Endothelial cell of umbilical vein (primary cell): ENCODE measurements at regions not wholly inside any gene's neighbourhood (a gene's known extent, or its start where the extent isn't known, plus 50 kb on each side); places are given as distances from the start of the nearest gene placed in this dataset.

Source experiments
- BruUV-seq: library from RNA; stranded (reverse); fragments of 400-500 nt; replicated peaks from 2 replicates; lab custom pipeline; 2021; lab: Mats Ljungman, UMichigan
- CTCF ChIA-PET: fragments of 300-600, 350-600 bp; sonication (Branson Sonifier 250); formaldehyde crosslinking; loops from one replicate; lab custom pipeline; 2021; ENCODE audit warnings: antibody characterized with exemption, inconsistent platforms; lab: Charles Lee
- POLR2A ChIA-PET: fragments of 300-600, 350-600 bp; sonication (Branson Sonifier 250); formaldehyde crosslinking; loops from one replicate; lab custom pipeline; 2021; ENCODE audit warnings: antibody characterized with exemption, inconsistent platforms; lab: Charles Lee
- DNase-seq: peaks from one replicate; pipeline ENCODE4 v3.0.0-alpha.2; 2011; ENCODE audit warnings: low read depth, low spot score
- FAIRE-seq: peaks from 2 replicates; lab custom pipeline; 2011; peaks lifted over from hg19 to GRCh38; lab: Jason Lieb, UNC
- H2AFZ ChIP-seq: 2 replicates; pipeline ENCODE4 v1.6.0; 2012; ENCODE audit warnings: low read depth, low read length, control low read depth, inconsistent platforms
- H3K27ac ChIP-seq: 2 replicates; pipeline ENCODE4 v1.5.1; 2011; ENCODE audit warnings: low read depth, mild to moderate bottlenecking, control low read depth, low read length, moderate library complexity; ENCODE audit not compliant: insufficient read depth
- H3K27me3 ChIP-seq, 2 experiments: 2 replicates each; pipeline versions ENCODE4 v1.6.0 to v1.6.1; 2011; ENCODE audit warnings: low read length in 2 of 2, mixed read lengths in 1 of 2; ENCODE audit not compliant: control insufficient read depth in 2 of 2, insufficient read depth in 2 of 2
- H3K36me3 ChIP-seq, 2 experiments: 2 replicates in 1 of 2; 3 replicates in 1 of 2; pipeline ENCODE4 v1.5.1; 2011; ENCODE audit warnings: low read length in 2 of 2, mild to moderate bottlenecking in 1 of 2, moderate library complexity in 1 of 2; ENCODE audit not compliant: control insufficient read depth in 2 of 2, insufficient read depth in 2 of 2; ENCODE audit errors: extremely low read depth in 1 of 2
- H3K4me1 ChIP-seq: 3 replicates; pipeline ENCODE4 v1.5.1; 2011; ENCODE audit warnings: mild to moderate bottlenecking, low read length; ENCODE audit not compliant: control insufficient read depth, insufficient read depth; ENCODE audit errors: extremely low read depth
- H3K4me2 ChIP-seq: 2 replicates; pipeline ENCODE4 v1.6.1; 2011; ENCODE audit warnings: low read length, control low read depth, mixed read lengths; ENCODE audit not compliant: insufficient read depth
- H3K4me3 ChIP-seq, 3 experiments: fragments of 200-600 bp in 1 of 3; sonication (generic), shearing (Covaris generic) in 1 of 3; replicated peaks in 1 of 3; 2 replicates each; pipeline ENCODE4 v1.5.1; 2011 to 2016; ENCODE audit warnings: control low read depth in 3 of 3, low read length in 3 of 3, mild to moderate bottlenecking in 2 of 3, inconsistent platforms in 1 of 3, low read depth in 1 of 3, moderate library complexity in 1 of 3; ENCODE audit not compliant: insufficient read depth in 1 of 3
- H3K79me2 ChIP-seq: 2 replicates; pipeline ENCODE4 v1.6.0; 2012; ENCODE audit warnings: low read length, inconsistent platforms; ENCODE audit not compliant: control insufficient read depth, insufficient read depth
- H3K9ac ChIP-seq: replicated peaks from 2 replicates; pipeline ENCODE3; 2011; ENCODE audit warnings: low read length, control low read depth; ENCODE audit not compliant: insufficient read depth; ENCODE audit errors: extremely low read depth
- H3K9me1 ChIP-seq: replicated peaks from 3 replicates; pipeline ENCODE4 v1.6.0; 2011; ENCODE audit warnings: mild to moderate bottlenecking, low read length; ENCODE audit not compliant: control insufficient read depth, insufficient read depth; ENCODE audit errors: extremely low read depth
- H3K9me3 ChIP-seq: replicated peaks from 2 replicates; pipeline ENCODE4 v1.5.1; 2012; ENCODE audit warnings: low read length, inconsistent platforms; ENCODE audit not compliant: control insufficient read depth, insufficient read depth
- H4K20me1 ChIP-seq: replicated peaks from 2 replicates; pipeline ENCODE3; 2011; ENCODE audit warnings: mild to moderate bottlenecking, low read length; ENCODE audit not compliant: control insufficient read depth, insufficient read depth; ENCODE audit errors: extremely low read depth
- CTCF ChIP-seq, 2 donors: IDR thresholded peaks; 1 replicate in 1 of 2; 2 replicates in 1 of 2; pipeline ENCODE4 v1.5.1; 2011; ENCODE audit warnings: low read length in 2 of 2, mild to moderate bottlenecking in 2 of 2, moderate library complexity in 2 of 2, control low read depth in 1 of 2, inconsistent platforms in 1 of 2, low read depth in 1 of 2; ENCODE audit not compliant: insufficient read depth in 1 of 2; ENCODE audit errors: extremely low read depth in 1 of 2
- EZH2 ChIP-seq: IDR thresholded peaks from 2 replicates; pipeline ENCODE4 v1.6.1; 2012; ENCODE audit warnings: borderline replicate concordance, low read depth, mild to moderate bottlenecking, moderate library complexity, low read length, inconsistent platforms; ENCODE audit not compliant: severe bottlenecking
- FOS ChIP-seq: IDR thresholded peaks from 2 replicates; pipeline ENCODE4 v1.6.1; 2011; ENCODE audit warnings: mild to moderate bottlenecking, low read length, moderate library complexity, borderline replicate concordance; ENCODE audit not compliant: insufficient read depth
- GATA2 ChIP-seq: IDR thresholded peaks from 2 replicates; pipeline ENCODE4 v1.7.0; 2011; ENCODE audit warnings: low read depth, mild to moderate bottlenecking, moderate library complexity, mixed read lengths, low read length; ENCODE audit not compliant: insufficient read length, insufficient read depth
- JUN ChIP-seq: IDR thresholded peaks from 2 replicates; pipeline ENCODE4 v1.6.1; 2011; ENCODE audit warnings: borderline replicate concordance, low read depth; ENCODE audit not compliant: insufficient read length, insufficient read depth
- MAX ChIP-seq: IDR thresholded peaks from 2 replicates; pipeline ENCODE4 v1.6.1; 2011; ENCODE audit not compliant: insufficient read depth, insufficient read length
- MYC ChIP-seq: IDR thresholded peaks from one replicate; pipeline ENCODE4 v1.6.1; 2011; ENCODE audit warnings: mild to moderate bottlenecking, low read depth, low read length
- POLR2A ChIP-seq: IDR thresholded peaks from 2 replicates; pipeline ENCODE4 v1.6.1; 2012; ENCODE audit warnings: low read depth, mild to moderate bottlenecking, control low read depth, low read length
- POLR2AphosphoS5 ChIP-seq: IDR thresholded peaks from 2 replicates; pipeline ENCODE4 v1.6.1; 2012; ENCODE audit warnings: low read depth, mild to moderate bottlenecking, control low read depth, low read length, moderate library complexity; ENCODE audit not compliant: insufficient read depth
- dilution Hi-C: fragments of 300-500 bp; cut with MboI; formaldehyde crosslinking; loops from one replicate; pipeline ENCODE4 v1.15.0; 2019; ENCODE audit warnings: low sequenced_read_pairs; ENCODE audit not compliant: extremely low pct_ligation_motif_present
- intact Hi-C: fragments of 100-400 bp; cut with micrococcal nuclease; formaldehyde crosslinking; loops from one replicate; pipeline ENCODE4 v1.10.0; 2022

GRCh38 chr15:100725121-100726069 lies 123.0 kb downstream of the ASB7 start:
- H3K27me3 ChIP-seq, result no peaks in the 10 kb centered on the region
- dilution Hi-C loops (no loop called here), intact Hi-C loops (no loop called here)
- no peaks in the 10 kb centered on the region for H4K20me1 ChIP-seq
- FAIRE-seq (no peak), DNase-seq (no peak)
- ChIA-PET CTCF (no interaction called here), POLR2A (no interaction called here)
- H3K36me3 ChIP-seq, result no peaks in the 10 kb centered on the region
- no peaks in the 10 kb centered on the region for H3K79me2 ChIP-seq
- H3K4me1 ChIP-seq, result peaks cover 25% of the 10 kb centered on the region
- H3K4me2 ChIP-seq, result no peak overlapping the region
- H3K9me3 ChIP-seq, result no peaks in the 10 kb centered on the region
- H2AFZ ChIP-seq, result no peak overlapping the region
- H3K27ac ChIP-seq, result no peak overlapping the region
- H3K4me3 ChIP-seq, result no peak overlapping the region
- H3K9ac ChIP-seq, result no peak overlapping the region
- TF ChIP-seq MAX (no peak), POLR2AphosphoS5 (no peak), POLR2A (no peak), JUN (no peak), FOS (no peak), MYC (no peak), GATA2 (no peak), CTCF (IDR thresholded peaks at IDR 0.05; ENCODE audit: extremely low read depth in 1 of 2, insufficient read depth in 1 of 2, low read depth in 1 of 2, low read length in 2 of 2) (no peak), EZH2 (no peak)
- no peaks in the 10 kb centered on the region for H3K9me1 ChIP-seq
- no TSS peak for BruUV-seq
